IPS DF 4.7 (cell line): ENCODE measurements at regions not wholly inside any gene's neighbourhood (a gene's known extent, or its start where the extent isn't known, plus 50 kb on each side); places are given as distances from the start of the nearest gene placed in this dataset.
"Not testable (repeated sequence)": the region's sequence is repeated elsewhere in the genome, so short reads cannot be mapped to it uniquely, and the experiment has no call there.

ENCODE experiments used
- DNase-seq: peaks from one replicate; pipeline ENCODE4 v3.0.0-alpha.2; 2013; ENCODE audit warnings: low spot score; ENCODE audit errors: extremely low read depth

- peak; percentile 22 for DNase-seq
These were observed 50.8 kb upstream of the PCSK1 start for GRCh38 chr5:96483878-96484277.

- no peak for DNase-seq
These were observed 54.8 kb upstream of the PCSK1 start for GRCh38 chr5:96487859-96488258.

GRCh38 chr5:96489532-96489931 is 56.5 kb upstream of the PCSK1 start:
- DNase-seq = no peak

- DNase-seq = no peak
These were observed 59.5 kb upstream of the PCSK1 start for GRCh38 chr5:96492459-96493047.

GRCh38 chr5:96493219-96493790 is 60.3 kb upstream of the PCSK1 start:
- no peak for DNase-seq

GRCh38 chr5:96495412-96495811 is 62.4 kb upstream of the PCSK1 start:
- not testable (repeated sequence) for DNase-seq

- not testable (repeated sequence) for DNase-seq
These were observed 64.0 kb upstream of the PCSK1 start for GRCh38 chr5:96497027-96497426.

- DNase-seq = no peak
These were observed 66.8 kb upstream of the PCSK1 start for GRCh38 chr5:96499753-96500345.

- no peak for DNase-seq
These were observed 69.1 kb upstream of the PCSK1 start for GRCh38 chr5:96501991-96502646.

- no peak for DNase-seq
These were observed 70.6 kb upstream of the PCSK1 start for GRCh38 chr5:96503501-96504236.

- DNase-seq = no peak
These were observed 73.3 kb upstream of the PCSK1 start for GRCh38 chr5:96506376-96506775.

- no peak for DNase-seq
These were observed 73.9 kb upstream of the PCSK1 start for GRCh38 chr5:96506866-96507527.

- no peak for DNase-seq
These were observed 76.3 kb upstream of the PCSK1 start for GRCh38 chr5:96509316-96509715.

- DNase-seq = no peak
These were observed 76.8 kb upstream of the PCSK1 start for GRCh38 chr5:96509721-96510350.

- no peak for DNase-seq
These were observed 83.6 kb upstream of the PCSK1 start for GRCh38 chr5:96516631-96517071.

- DNase-seq = no peak
These were observed 84.2 kb upstream of the PCSK1 start for GRCh38 chr5:96517295-96517694.

GRCh38 chr5:96520345-96520744 is 87.3 kb upstream of the PCSK1 start:
- no peak for DNase-seq

- no peak for DNase-seq
These were observed 89.7 kb upstream of the PCSK1 start for GRCh38 chr5:96522635-96523355.

- no peak for DNase-seq
These were observed 95.0 kb upstream of the PCSK1 start for GRCh38 chr5:96527768-96528661.
